HCT116 (cell line): ENCODE measurements at regions not wholly inside any gene's neighbourhood (a gene's known extent, or its start where the extent isn't known, plus 50 kb on each side); places are given as distances from the start of the nearest gene placed in this dataset.
A peak's percentile ranks its signal among the peaks of the same experiment; 100 is the strongest.

Source experiments
- ATAC-seq: fragments of 200-7000 bp; cut with Tn5 transposase; 2 replicates; pipeline ENCODE4 v1.9.1; 2020; ENCODE audit warnings: mild to moderate bottlenecking, moderate library complexity
- BruUV-seq: library from RNA; stranded (reverse); fragments of 400-500 nt; replicated peaks from 2 replicates; lab custom pipeline; 2021; lab: Mats Ljungman, UMichigan
- CTCF ChIA-PET: fragments of 300-600 bp; sonication (Branson Sonifier 250); formaldehyde crosslinking; loops from one replicate; lab custom pipeline; 2021; ENCODE audit warnings: antibody characterized with exemption; lab: Charles Lee
- POLR2A ChIA-PET: fragments of 300-600, 350-600 bp; sonication (Branson Sonifier 250); formaldehyde crosslinking; loops from one replicate; lab custom pipeline; 2021; ENCODE audit warnings: antibody characterized with exemption; lab: Charles Lee
- RAD21 ChIA-PET, 2 experiments: fragments of 300-600 bp; sonication (Branson Sonifier 250); formaldehyde crosslinking; loops; one replicate each; lab custom pipeline; 2023; ENCODE audit warnings: low total read pairs in 2 of 2; ENCODE audit not compliant: uncharacterized antibody in 2 of 2, unreplicated experiment in 2 of 2, low non-redundant PET in 1 of 2; lab: Charles Lee
- DNase-seq: peaks from one replicate; pipeline ENCODE4 v3.0.0-alpha.2; 2010; ENCODE audit warnings: low read depth, low spot score
- H2AFZ ChIP-seq: fragments of 200-600 bp; shearing (Covaris generic), sonication (generic); 2 replicates; pipeline ENCODE4 v1.6.1; 2017; ENCODE audit warnings: low read depth, mixed run types, mixed read lengths, antibody characterized with exemption, low read length; ENCODE audit not compliant: poor library complexity, severe bottlenecking
- H3K27ac ChIP-seq: 2 replicates; pipeline ENCODE4 v1.5.1; 2012; ENCODE audit warnings: low read depth, low read length
- H3K27me3 ChIP-seq: fragments of 200-600 bp; sonication (generic); 2 replicates; pipeline ENCODE4 v1.6.1; 2016; ENCODE audit warnings: mixed run types, low read length, mixed read lengths; ENCODE audit not compliant: insufficient read depth
- H3K36me3 ChIP-seq, 2 experiments: fragments of 200-500 bp in 1 of 2; fragments of 200-600 bp in 1 of 2; sonication (Bioruptor generic) in 1 of 2; sonication (generic) in 1 of 2; 2 replicates each; pipeline versions ENCODE4 v1.5.1 to v1.6.1; 2014 to 2016; ENCODE audit warnings: low read length in 2 of 2, inconsistent platforms in 1 of 2, mixed read lengths in 1 of 2, mixed run types in 1 of 2; ENCODE audit not compliant: insufficient read depth in 2 of 2, control insufficient read depth in 1 of 2
- H3K4me1 ChIP-seq, 2 experiments: fragments of 200-600 bp in 1 of 2; sonication (generic) in 1 of 2; 2 replicates each; pipeline versions ENCODE4 v1.5.1 to v1.6.1; 2012 to 2017; ENCODE audit warnings: low read length in 2 of 2, inconsistent platforms in 1 of 2, mild to moderate bottlenecking in 1 of 2, mixed read lengths in 1 of 2, mixed run types in 1 of 2, moderate library complexity in 1 of 2; ENCODE audit not compliant: insufficient read depth in 2 of 2, control insufficient read depth in 1 of 2
- H3K4me2 ChIP-seq: fragments of 200-600 bp; sonication (generic); 2 replicates; pipeline ENCODE4 v1.6.1; 2017; ENCODE audit warnings: mixed run types, low read length, mixed read lengths
- H3K4me3 ChIP-seq, 2 experiments: fragments of 200-600 bp in 1 of 2; sonication (generic) in 1 of 2; replicated peaks in 1 of 2; 2 replicates each; pipeline ENCODE4 v1.5.1; 2011 to 2016; ENCODE audit warnings: low read length in 2 of 2, control low read depth in 1 of 2, low read depth in 1 of 2, mild to moderate bottlenecking in 1 of 2, mixed read lengths in 1 of 2, mixed run types in 1 of 2
- H3K79me2 ChIP-seq: fragments of 200-600 bp; sonication (generic); 2 replicates; pipeline ENCODE4 v1.6.1; 2017; ENCODE audit warnings: mild to moderate bottlenecking, mixed run types, low read length, moderate library complexity, mixed read lengths; ENCODE audit not compliant: insufficient read depth
- H3K9ac ChIP-seq: fragments of 200-600 bp; sonication (generic); 2 replicates; pipeline ENCODE4 v1.6.1; 2016; ENCODE audit warnings: low read length, mixed read lengths
- H3K9me2 ChIP-seq: fragments of 200-600 bp; sonication (generic), shearing (Covaris generic); 2 replicates; pipeline ENCODE4 v1.6.1; 2017; ENCODE audit warnings: mixed run types, mild to moderate bottlenecking, moderate library complexity; ENCODE audit not compliant: insufficient read depth
- H3K9me3 ChIP-seq, 2 experiments: fragments of 200-500 bp in 1 of 2; fragments of 200-600 bp in 1 of 2; sonication (Bioruptor generic) in 1 of 2; sonication (generic) in 1 of 2; 2 replicates each; pipeline ENCODE4 v1.6.1; 2014 to 2017; ENCODE audit warnings: low read length in 2 of 2, mixed read lengths in 2 of 2, inconsistent platforms in 1 of 2, low read depth in 1 of 2, mild to moderate bottlenecking in 1 of 2, mixed run types in 1 of 2, moderate library complexity in 1 of 2; ENCODE audit not compliant: control insufficient read depth in 1 of 2, insufficient read depth in 1 of 2
- H4K20me1 ChIP-seq: fragments of 200-600 bp; sonication (generic), shearing (Covaris generic); 2 replicates; pipeline ENCODE4 v1.6.1; 2017; ENCODE audit warnings: mixed run types, mild to moderate bottlenecking, moderate library complexity; ENCODE audit not compliant: insufficient read depth
- CBX3 ChIP-seq: IDR thresholded peaks from 2 replicates; pipeline ENCODE4 v1.6.1; 2012; ENCODE audit warnings: low read depth
- CEBPB ChIP-seq: IDR thresholded peaks from 2 replicates; pipeline ENCODE4 v1.6.1; 2012; ENCODE audit warnings: low read depth
- CTCF ChIP-seq, 3 experiments: fragments of 200-600 bp in 1 of 3; sonication (generic) in 1 of 3; IDR thresholded peaks in 2 of 3; conservative IDR thresholded peaks in 1 of 3; 2 replicates each; pipeline ENCODE4 v1.5.1; 2012 to 2017; ENCODE audit warnings: low read depth in 2 of 3, low read length in 2 of 3, antibody characterized with exemption in 1 of 3, borderline replicate concordance in 1 of 3, control low read depth in 1 of 3, mild to moderate bottlenecking in 1 of 3, mixed read lengths in 1 of 3, mixed run types in 1 of 3, moderate library complexity in 1 of 3; ENCODE audit not compliant: insufficient read depth in 1 of 3
- EGR1 ChIP-seq: IDR thresholded peaks from 2 replicates; pipeline ENCODE4 v1.6.1; 2012; ENCODE audit warnings: low read depth
- ELF1 ChIP-seq: IDR thresholded peaks from 2 replicates; pipeline ENCODE4 v1.6.1; 2012; ENCODE audit warnings: low read depth, borderline replicate concordance
- EZH2 ChIP-seq: fragments of 200-600 bp; sonication (generic); IDR thresholded peaks from 2 replicates; pipeline ENCODE4 v1.6.1; 2017; ENCODE audit warnings: antibody characterized with exemption, mixed run types
- EZH2phosphoT487 ChIP-seq: fragments of 200-600 bp; IDR thresholded peaks from 2 replicates; pipeline ENCODE4 v1.6.1; 2018; ENCODE audit warnings: antibody characterized with exemption, borderline replicate concordance
- FOSL1 ChIP-seq: IDR thresholded peaks from 2 replicates; pipeline ENCODE4 v1.6.1; 2012; ENCODE audit warnings: low read depth
- MAX ChIP-seq: IDR thresholded peaks from 2 replicates; pipeline ENCODE4 v1.6.1; 2012
- POLR2A ChIP-seq: IDR thresholded peaks from 2 replicates; pipeline ENCODE4 v1.7.0; 2011; ENCODE audit warnings: borderline replicate concordance; ENCODE audit not compliant: insufficient read depth, insufficient read length; ENCODE audit errors: extremely low read depth
- POLR2AphosphoS5 ChIP-seq: IDR thresholded peaks from 2 replicates; pipeline ENCODE4 v1.6.1; 2011; ENCODE audit warnings: mild to moderate bottlenecking, low read depth, low read length, moderate library complexity
- RAD21 ChIP-seq: IDR thresholded peaks from 2 replicates; pipeline ENCODE4 v1.6.1; 2012; ENCODE audit warnings: low read depth, mild to moderate bottlenecking
- SIN3A ChIP-seq: IDR thresholded peaks from 2 replicates; pipeline ENCODE4 v1.6.1; 2012; ENCODE audit warnings: low read depth
- SP1 ChIP-seq: IDR thresholded peaks from 2 replicates; pipeline ENCODE4 v1.6.1; 2012; ENCODE audit warnings: low read depth
- SRF ChIP-seq: IDR thresholded peaks from 2 replicates; pipeline ENCODE4 v1.6.1; 2012; ENCODE audit warnings: low read depth
- TCF7L2 ChIP-seq: IDR thresholded peaks from 2 replicates; pipeline ENCODE4 v1.7.0; 2011; ENCODE audit warnings: borderline replicate concordance, inconsistent platforms; ENCODE audit not compliant: insufficient read depth, insufficient read length; ENCODE audit errors: extremely low read depth
- intact Hi-C: fragments of 100-400 bp; cut with micrococcal nuclease; formaldehyde crosslinking; loops from 2 replicates; pipeline ENCODE4 v1.10.0; 2022
- TF ChIP-seq, protein P1 (sequence below): IDR thresholded peaks from 2 replicates; pipeline ENCODE4 v1.6.1; 2012; ENCODE audit warnings: low read depth
- TF ChIP-seq, protein P2 (sequence below): IDR thresholded peaks from 2 replicates; pipeline ENCODE4 v1.6.1; 2011; ENCODE audit warnings: mild to moderate bottlenecking, low read length, moderate library complexity; ENCODE audit not compliant: insufficient replicate concordance; ENCODE audit errors: extremely low read depth

DNA sequence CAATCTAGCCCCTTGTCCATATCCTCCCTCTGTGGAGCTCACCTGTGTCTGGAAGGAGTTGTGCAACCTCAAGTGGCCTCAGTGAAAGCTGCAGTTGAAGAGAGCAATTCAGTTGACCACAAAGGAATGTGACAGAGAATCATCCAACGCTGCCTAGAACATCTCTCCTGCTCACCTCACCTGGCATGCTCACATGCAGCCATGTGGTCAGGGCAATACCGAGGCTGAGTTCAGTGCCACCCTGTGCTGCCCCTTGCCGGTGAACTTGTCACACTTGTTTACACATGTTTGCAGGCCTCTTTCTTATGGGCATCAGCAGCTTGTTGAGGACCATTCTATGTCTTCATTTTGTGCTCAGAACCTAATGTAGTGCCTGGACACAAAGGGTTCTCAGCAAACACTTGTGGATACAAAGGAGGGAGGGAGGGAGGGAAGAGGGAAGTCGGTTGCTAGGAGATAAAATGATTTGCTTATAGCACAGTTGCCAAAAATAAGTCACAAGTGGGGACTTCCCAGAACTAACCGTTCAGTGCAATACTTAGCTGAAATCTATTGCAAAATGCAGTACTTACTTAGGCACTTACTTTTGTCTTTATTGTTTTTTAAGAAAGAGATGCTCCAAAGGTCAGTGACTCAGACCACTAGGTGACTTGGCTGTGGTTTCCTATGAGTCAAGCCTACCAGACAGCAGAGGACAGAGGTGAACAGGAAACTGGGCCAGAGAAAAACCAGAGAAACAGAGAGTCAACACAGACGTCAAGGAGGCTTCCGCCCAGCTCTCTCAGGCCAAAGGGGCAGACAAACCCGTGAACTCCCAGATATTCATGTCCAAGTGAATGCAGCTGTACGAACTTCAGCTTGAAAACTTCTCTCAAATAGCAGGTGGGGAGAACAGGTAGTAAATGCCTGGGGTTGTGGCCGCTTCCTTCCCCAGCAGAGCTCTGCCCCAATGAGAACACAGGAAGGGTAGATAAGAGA lies 227.8 kb upstream of the CTNNB1 start:
- H3K4me2 ChIP-seq = peak overlapping the region; percentile 49
- H3K4me1 ChIP-seq = peaks cover 3 to 18% of the 10 kb centered on the region in 2 experiments; a peak in 3 of 4 replicates
- intact Hi-C loops = no loop called here
- no peaks in the 10 kb centered on the region for H3K9me2 ChIP-seq
- ChIA-PET CTCF (no interaction called here), POLR2A (no interaction called here), RAD21 (no interaction called here)
- no TSS peak for BruUV-seq
- no peak overlapping the region for H3K27ac ChIP-seq
- no peaks in the 10 kb centered on the region for H3K9me3 ChIP-seq
- no peaks in the 10 kb centered on the region for H3K27me3 ChIP-seq
- H3K79me2 ChIP-seq = no peaks in the 10 kb centered on the region
- no peaks in the 10 kb centered on the region for H4K20me1 ChIP-seq
- H2AFZ ChIP-seq = peak overlapping the region; percentile 27
- no peaks in the 10 kb centered on the region for H3K36me3 ChIP-seq
- H3K9ac ChIP-seq = no peak overlapping the region
- DNase-seq = peak; percentile 42
- ATAC-seq = peak; percentile 88
- no peak overlapping the region for H3K4me3 ChIP-seq
- TF ChIP-seq EZH2phosphoT487 (no peak), CTCF (IDR thresholded peaks at IDR 0.05 in 2 of 3, conservative IDR thresholded peaks at IDR 0.05 in 1 of 3; ENCODE audit: borderline replicate concordance in 1 of 3, insufficient read depth in 1 of 3, low read depth in 2 of 3, low read length in 2 of 3) (peak in 1 of 3 experiments; percentile 16; a peak in 2 of 6 replicates), SRF (no peak), ELF1 (no peak), TCF7L2 (no peak), EGR1 (no peak), FOSL1 (peak; percentile 85), POLR2AphosphoS5 (0 out of 2 replicates have a peak, but pooled peaks have one; percentile 25), SP1 (peak; percentile 62; the same call in 1 of the 2 replicates), RAD21 (peak; percentile 50), MAX (peak; percentile 36; the same call in 1 of the 2 replicates), CBX3 (peak; percentile 37; the same call in 1 of the 2 replicates), EZH2 (no peak), POLR2A (no peak), CEBPB (peak; percentile 59), SIN3A (no peak)
- TF ChIP-seq, protein P1, sequence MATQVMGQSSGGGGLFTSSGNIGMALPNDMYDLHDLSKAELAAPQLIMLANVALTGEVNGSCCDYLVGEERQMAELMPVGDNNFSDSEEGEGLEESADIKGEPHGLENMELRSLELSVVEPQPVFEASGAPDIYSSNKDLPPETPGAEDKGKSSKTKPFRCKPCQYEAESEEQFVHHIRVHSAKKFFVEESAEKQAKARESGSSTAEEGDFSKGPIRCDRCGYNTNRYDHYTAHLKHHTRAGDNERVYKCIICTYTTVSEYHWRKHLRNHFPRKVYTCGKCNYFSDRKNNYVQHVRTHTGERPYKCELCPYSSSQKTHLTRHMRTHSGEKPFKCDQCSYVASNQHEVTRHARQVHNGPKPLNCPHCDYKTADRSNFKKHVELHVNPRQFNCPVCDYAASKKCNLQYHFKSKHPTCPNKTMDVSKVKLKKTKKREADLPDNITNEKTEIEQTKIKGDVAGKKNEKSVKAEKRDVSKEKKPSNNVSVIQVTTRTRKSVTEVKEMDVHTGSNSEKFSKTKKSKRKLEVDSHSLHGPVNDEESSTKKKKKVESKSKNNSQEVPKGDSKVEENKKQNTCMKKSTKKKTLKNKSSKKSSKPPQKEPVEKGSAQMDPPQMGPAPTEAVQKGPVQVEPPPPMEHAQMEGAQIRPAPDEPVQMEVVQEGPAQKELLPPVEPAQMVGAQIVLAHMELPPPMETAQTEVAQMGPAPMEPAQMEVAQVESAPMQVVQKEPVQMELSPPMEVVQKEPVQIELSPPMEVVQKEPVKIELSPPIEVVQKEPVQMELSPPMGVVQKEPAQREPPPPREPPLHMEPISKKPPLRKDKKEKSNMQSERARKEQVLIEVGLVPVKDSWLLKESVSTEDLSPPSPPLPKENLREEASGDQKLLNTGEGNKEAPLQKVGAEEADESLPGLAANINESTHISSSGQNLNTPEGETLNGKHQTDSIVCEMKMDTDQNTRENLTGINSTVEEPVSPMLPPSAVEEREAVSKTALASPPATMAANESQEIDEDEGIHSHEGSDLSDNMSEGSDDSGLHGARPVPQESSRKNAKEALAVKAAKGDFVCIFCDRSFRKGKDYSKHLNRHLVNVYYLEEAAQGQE = no peak
- TF ChIP-seq, protein P2, sequence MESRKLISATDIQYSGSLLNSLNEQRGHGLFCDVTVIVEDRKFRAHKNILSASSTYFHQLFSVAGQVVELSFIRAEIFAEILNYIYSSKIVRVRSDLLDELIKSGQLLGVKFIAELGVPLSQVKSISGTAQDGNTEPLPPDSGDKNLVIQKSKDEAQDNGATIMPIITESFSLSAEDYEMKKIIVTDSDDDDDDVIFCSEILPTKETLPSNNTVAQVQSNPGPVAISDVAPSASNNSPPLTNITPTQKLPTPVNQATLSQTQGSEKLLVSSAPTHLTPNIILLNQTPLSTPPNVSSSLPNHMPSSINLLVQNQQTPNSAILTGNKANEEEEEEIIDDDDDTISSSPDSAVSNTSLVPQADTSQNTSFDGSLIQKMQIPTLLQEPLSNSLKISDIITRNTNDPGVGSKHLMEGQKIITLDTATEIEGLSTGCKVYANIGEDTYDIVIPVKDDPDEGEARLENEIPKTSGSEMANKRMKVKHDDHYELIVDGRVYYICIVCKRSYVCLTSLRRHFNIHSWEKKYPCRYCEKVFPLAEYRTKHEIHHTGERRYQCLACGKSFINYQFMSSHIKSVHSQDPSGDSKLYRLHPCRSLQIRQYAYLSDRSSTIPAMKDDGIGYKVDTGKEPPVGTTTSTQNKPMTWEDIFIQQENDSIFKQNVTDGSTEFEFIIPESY = no peak
